ENCODE measurements at regions not wholly inside any gene's neighbourhood (a gene's known extent, or its start where the extent isn't known, plus 50 kb on each side); places are given as distances from the start of the nearest gene placed in this dataset.

DNA sequence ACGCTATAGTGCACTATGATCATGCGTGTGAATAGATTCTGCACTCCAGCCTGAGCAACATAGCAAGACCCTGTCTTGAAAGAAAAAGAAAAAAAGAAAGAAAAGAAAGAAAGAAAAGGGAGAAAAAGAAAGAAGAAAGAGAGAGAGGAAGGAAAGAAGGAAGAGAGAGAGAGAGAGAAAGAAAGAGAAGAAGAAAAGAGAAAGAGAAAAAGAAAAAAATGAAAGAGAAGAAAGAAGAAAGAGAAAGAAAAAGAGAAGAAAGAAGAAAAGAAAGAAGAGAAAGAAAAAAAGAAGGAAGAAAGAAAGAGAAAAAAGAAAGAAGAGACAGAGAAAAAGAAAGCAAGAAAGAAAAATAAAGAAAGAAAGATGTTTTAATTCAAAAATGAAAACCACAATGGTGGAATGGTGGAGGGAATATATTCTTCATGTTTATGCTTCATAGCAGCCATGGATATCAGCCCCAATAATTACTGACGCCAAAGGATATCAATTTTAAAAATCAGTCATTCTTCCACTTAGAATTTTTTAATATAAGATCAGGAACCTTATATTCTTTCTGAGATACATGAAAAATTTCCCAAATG, 168.7 kb upstream of the TBCA start:
- ATAC-seq = no peak
- no peak for TF ChIP-seq ARNTL (CRISPR knock-in tag; IDR thresholded peaks at IDR 0.05; ENCODE audit: borderline replicate concordance, low read depth)
- TF ChIP-seq, protein P1, sequence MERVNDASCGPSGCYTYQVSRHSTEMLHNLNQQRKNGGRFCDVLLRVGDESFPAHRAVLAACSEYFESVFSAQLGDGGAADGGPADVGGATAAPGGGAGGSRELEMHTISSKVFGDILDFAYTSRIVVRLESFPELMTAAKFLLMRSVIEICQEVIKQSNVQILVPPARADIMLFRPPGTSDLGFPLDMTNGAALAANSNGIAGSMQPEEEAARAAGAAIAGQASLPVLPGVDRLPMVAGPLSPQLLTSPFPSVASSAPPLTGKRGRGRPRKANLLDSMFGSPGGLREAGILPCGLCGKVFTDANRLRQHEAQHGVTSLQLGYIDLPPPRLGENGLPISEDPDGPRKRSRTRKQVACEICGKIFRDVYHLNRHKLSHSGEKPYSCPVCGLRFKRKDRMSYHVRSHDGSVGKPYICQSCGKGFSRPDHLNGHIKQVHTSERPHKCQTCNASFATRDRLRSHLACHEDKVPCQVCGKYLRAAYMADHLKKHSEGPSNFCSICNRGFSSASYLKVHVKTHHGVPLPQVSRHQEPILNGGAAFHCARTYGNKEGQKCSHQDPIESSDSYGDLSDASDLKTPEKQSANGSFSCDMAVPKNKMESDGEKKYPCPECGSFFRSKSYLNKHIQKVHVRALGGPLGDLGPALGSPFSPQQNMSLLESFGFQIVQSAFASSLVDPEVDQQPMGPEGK (CRISPR knock-in tag; IDR thresholded peaks at IDR 0.05; ENCODE audit: borderline replicate concordance) = no peak

DNA sequence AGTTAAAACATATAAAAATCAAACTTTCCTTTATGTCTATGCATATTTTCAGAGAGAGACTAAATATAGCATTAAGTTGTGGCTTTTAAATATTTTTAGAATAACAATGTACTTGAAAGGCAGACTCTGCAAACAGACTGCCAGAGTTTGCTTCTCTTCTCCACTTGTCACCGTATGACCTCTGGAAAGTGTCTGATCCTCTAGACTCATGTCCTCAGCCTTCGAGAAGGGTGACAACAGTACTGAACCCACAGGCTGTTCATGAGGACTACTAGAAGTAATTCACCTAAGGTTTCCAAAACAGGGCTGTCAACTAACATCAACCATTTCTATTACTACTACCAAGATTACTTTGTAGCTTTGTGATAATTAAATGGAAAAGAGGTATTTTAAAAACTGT, 167.7 kb upstream of the TBCA start:
- no peak for ATAC-seq
- TF ChIP-seq SNAI2 (CRISPR knock-in tag; IDR thresholded peaks at IDR 0.05) (no peak), OSR1 (CRISPR knock-in tag; IDR thresholded peaks at IDR 0.05) (no peak), ZFP30 (CRISPR knock-in tag; IDR thresholded peaks at IDR 0.05) (no peak), ZFP3 (CRISPR knock-in tag; IDR thresholded peaks at IDR 0.05) (no peak), ZNF8 (CRISPR knock-in tag; IDR thresholded peaks at IDR 0.05) (no peak)
- TF ChIP-seq, protein P2, sequence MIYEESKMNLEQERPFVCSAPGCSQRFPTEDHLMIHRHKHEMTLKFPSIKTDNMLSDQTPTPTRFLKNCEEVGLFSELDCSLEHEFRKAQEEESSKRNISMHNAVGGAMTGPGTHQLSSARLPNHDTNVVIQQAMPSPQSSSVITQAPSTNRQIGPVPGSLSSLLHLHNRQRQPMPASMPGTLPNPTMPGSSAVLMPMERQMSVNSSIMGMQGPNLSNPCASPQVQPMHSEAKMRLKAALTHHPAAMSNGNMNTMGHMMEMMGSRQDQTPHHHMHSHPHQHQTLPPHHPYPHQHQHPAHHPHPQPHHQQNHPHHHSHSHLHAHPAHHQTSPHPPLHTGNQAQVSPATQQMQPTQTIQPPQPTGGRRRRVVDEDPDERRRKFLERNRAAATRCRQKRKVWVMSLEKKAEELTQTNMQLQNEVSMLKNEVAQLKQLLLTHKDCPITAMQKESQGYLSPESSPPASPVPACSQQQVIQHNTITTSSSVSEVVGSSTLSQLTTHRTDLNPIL (CRISPR knock-in tag; IDR thresholded peaks at IDR 0.05; ENCODE audit: low read depth) = no peak

DNA sequence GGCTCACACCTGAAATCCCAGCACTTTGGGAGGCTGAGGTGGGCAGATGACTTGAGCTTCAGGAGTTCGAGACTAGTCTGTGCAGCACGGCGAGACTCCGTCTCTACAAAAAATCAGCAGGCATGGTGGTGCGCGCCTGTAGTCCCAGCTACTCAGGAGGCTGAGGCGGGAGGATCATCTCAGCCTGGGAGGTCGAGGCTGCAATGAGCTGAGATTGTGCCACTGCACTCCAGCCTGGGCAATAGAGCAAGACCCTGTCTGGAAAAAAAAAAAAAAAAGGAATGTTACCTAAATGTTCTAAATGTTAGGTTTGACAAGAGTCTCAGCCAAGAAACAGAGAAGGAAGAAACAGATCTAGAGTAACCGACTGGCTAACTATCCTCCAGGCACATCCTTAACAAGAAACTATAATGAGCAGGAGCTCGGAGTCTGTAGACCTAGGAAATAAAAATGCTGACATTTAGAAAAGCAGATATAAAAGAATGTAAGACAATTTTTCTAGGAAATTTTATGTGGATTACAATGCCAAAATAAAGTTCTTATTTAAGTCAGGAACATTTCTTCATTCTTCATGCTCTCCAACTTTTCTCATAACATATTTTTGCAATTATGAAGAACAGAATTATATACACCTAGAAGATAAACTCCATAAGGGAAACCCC, 166.6 kb upstream of the TBCA start:
- ATAC-seq = no peak
- TF ChIP-seq CSDC2 (CRISPR knock-in tag; IDR thresholded peaks at IDR 0.05) (no peak), ZNF70 (CRISPR knock-in tag; IDR thresholded peaks at IDR 0.05) (no peak), ISL1 (CRISPR knock-in tag; IDR thresholded peaks at IDR 0.05) (no peak), ESRRG (CRISPR knock-in tag; IDR thresholded peaks at IDR 0.05) (no peak), ZNF565 (CRISPR knock-in tag; conservative IDR thresholded peaks at IDR 0.05; ENCODE audit: low read depth) (no peak), TCF4 (CRISPR knock-in tag; IDR thresholded peaks at IDR 0.05; ENCODE audit: borderline replicate concordance) (no peak), ZC3H10 (CRISPR knock-in tag; IDR thresholded peaks at IDR 0.05) (no peak)
- TF ChIP-seq, protein P3, sequence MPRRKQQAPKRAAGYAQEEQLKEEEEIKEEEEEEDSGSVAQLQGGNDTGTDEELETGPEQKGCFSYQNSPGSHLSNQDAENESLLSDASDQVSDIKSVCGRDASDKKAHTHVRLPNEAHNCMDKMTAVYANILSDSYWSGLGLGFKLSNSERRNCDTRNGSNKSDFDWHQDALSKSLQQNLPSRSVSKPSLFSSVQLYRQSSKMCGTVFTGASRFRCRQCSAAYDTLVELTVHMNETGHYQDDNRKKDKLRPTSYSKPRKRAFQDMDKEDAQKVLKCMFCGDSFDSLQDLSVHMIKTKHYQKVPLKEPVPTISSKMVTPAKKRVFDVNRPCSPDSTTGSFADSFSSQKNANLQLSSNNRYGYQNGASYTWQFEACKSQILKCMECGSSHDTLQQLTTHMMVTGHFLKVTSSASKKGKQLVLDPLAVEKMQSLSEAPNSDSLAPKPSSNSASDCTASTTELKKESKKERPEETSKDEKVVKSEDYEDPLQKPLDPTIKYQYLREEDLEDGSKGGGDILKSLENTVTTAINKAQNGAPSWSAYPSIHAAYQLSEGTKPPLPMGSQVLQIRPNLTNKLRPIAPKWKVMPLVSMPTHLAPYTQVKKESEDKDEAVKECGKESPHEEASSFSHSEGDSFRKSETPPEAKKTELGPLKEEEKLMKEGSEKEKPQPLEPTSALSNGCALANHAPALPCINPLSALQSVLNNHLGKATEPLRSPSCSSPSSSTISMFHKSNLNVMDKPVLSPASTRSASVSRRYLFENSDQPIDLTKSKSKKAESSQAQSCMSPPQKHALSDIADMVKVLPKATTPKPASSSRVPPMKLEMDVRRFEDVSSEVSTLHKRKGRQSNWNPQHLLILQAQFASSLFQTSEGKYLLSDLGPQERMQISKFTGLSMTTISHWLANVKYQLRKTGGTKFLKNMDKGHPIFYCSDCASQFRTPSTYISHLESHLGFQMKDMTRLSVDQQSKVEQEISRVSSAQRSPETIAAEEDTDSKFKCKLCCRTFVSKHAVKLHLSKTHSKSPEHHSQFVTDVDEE (CRISPR knock-in tag; IDR thresholded peaks at IDR 0.05) = no peak
- TF ChIP-seq, protein P1 (CRISPR knock-in tag; IDR thresholded peaks at IDR 0.05; ENCODE audit: borderline replicate concordance) = no peak
- TF ChIP-seq, protein P4, sequence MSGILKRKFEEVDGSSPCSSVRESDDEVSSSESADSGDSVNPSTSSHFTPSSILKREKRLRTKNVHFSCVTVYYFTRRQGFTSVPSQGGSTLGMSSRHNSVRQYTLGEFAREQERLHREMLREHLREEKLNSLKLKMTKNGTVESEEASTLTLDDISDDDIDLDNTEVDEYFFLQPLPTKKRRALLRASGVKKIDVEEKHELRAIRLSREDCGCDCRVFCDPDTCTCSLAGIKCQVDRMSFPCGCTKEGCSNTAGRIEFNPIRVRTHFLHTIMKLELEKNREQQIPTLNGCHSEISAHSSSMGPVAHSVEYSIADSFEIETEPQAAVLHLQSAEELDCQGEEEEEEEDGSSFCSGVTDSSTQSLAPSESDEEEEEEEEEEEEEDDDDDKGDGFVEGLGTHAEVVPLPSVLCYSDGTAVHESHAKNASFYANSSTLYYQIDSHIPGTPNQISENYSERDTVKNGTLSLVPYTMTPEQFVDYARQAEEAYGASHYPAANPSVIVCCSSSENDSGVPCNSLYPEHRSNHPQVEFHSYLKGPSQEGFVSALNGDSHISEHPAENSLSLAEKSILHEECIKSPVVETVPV (CRISPR knock-in tag; IDR thresholded peaks at IDR 0.05) = no peak
